Upper lobe of right lung (tissue), 1 donor: ENCODE measurements at regions not wholly inside any gene's neighbourhood (a gene's known extent, or its start where the extent isn't known, plus 50 kb on each side); places are given as distances from the start of the nearest gene placed in this dataset.

Source experiments
- ATAC-seq: fragments of 200-7000 bp; cut with Tn5 transposase; one replicate; pipeline ENCODE4 v1.9.1; 2020; ENCODE audit warnings: mild to moderate bottlenecking, moderate library complexity
- DNase-seq: peaks from one replicate; pipeline ENCODE4 v3.0.0-alpha.2; 2020
- H3K27ac ChIP-seq: fragments of 200-600 bp; one replicate; pipeline ENCODE4 v1.8.0; 2022
- H3K27me3 ChIP-seq: fragments of 200-600 bp; one replicate; pipeline ENCODE4 v1.8.0; 2022; ENCODE audit warnings: mild to moderate bottlenecking
- H3K36me3 ChIP-seq: fragments of 200-600 bp; one replicate; pipeline ENCODE4 v1.8.0; 2022
- H3K4me1 ChIP-seq: fragments of 200-600 bp; one replicate; pipeline ENCODE4 v1.8.0; 2022
- H3K4me3 ChIP-seq: fragments of 200-600 bp; one replicate; pipeline ENCODE4 v1.8.0; 2022; ENCODE audit warnings: mild to moderate bottlenecking
- H3K9me3 ChIP-seq: fragments of 200-600 bp; one replicate; pipeline ENCODE4 v1.8.0; 2022
- intact Hi-C: fragments of 100-400 bp; cut with DNase I; formaldehyde crosslinking; loops from one replicate; pipeline ENCODE4 v1.11.0; 2022
- TF ChIP-seq, protein P1 (sequence below): fragments of 200-600 bp; IDR thresholded peaks from one replicate; pipeline ENCODE4 v1.8.0; 2022; ENCODE audit warnings: antibody characterized with exemption
- donor health status: DM: no; HTN: yes; CAD: no; lungs with severe emphysema.

DNA sequence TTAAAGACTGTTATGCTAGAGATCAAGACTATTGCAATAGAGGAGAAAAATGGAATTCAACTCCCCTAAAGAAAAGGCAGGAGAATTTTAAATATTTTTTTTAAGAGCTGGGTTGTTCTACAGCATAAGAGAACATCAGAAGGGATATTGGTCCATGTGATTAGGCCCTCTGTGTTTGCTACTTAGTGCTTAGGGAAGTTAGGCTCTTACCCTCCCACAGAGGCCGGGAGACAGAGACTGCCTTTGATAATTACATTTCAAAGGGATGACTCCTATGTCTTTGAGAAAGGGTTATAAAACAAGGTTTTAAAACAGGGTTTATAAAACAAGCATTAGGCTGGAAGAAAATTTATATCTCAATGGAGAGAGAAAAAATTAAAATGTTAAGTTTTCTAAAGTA, 1248.1 kb upstream of the PCDH20 start:
- Histone ChIP-seq H3K4me1 (no peaks in the 10 kb centered on the region), H3K27ac (no peak overlapping the region), H3K4me3 (no peak overlapping the region), H3K9me3 (no peaks in the 10 kb centered on the region), H3K36me3 (no peaks in the 10 kb centered on the region), H3K27me3 (no peaks in the 10 kb centered on the region)
- intact Hi-C loops = no loop called here
- DNase-seq (no peak), ATAC-seq (no peak)
- TF ChIP-seq, protein P1, sequence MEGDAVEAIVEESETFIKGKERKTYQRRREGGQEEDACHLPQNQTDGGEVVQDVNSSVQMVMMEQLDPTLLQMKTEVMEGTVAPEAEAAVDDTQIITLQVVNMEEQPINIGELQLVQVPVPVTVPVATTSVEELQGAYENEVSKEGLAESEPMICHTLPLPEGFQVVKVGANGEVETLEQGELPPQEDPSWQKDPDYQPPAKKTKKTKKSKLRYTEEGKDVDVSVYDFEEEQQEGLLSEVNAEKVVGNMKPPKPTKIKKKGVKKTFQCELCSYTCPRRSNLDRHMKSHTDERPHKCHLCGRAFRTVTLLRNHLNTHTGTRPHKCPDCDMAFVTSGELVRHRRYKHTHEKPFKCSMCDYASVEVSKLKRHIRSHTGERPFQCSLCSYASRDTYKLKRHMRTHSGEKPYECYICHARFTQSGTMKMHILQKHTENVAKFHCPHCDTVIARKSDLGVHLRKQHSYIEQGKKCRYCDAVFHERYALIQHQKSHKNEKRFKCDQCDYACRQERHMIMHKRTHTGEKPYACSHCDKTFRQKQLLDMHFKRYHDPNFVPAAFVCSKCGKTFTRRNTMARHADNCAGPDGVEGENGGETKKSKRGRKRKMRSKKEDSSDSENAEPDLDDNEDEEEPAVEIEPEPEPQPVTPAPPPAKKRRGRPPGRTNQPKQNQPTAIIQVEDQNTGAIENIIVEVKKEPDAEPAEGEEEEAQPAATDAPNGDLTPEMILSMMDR = no peak

DNA sequence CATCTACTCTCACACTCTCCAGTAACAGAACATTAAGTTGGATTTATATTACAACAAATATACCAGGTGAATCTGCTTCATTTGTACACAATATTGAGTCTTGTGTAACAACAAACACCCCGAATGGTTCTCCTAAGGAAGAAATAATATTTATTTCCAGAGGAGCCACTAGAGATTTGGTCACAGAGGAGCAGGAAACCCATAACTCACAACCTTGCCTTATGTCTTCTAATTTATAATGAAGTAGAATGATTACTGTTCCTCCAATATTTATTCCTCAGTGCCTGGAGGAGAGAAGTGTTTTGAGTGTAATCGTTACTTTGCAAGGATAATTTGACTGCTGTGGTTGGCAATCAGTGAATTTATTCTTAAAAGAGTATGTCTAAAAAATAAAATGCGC, 1243.7 kb upstream of the PCDH20 start:
- H3K9me3 ChIP-seq = no peaks in the 10 kb centered on the region
- H3K4me1 ChIP-seq = no peaks in the 10 kb centered on the region
- DNase-seq (no peak), ATAC-seq (no peak)
- no peaks in the 10 kb centered on the region for H3K27me3 ChIP-seq
- TF ChIP-seq, protein P1 = no peak
- no peak overlapping the region for H3K4me3 ChIP-seq
- intact Hi-C loops = no loop called here
- no peaks in the 10 kb centered on the region for H3K36me3 ChIP-seq
- H3K27ac ChIP-seq = no peak overlapping the region

DNA sequence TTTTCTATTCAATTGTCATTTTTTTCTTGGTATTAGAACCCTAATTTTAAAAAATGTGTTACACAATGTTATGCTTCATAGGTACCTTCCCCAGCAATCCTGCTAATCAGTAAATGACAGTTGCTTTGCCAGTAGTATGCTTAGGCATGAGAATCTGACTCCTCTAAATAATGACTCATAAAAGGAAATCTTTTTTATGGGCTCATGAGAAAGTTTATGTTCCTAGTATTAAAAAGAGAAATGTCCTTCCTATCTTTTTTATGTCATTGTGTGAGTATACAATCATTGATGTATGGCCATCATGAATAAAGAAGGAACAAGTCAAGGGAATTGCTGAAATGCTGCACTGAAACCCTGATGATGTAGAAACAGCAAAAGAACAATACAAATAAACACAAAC, 1237.7 kb upstream of the PCDH20 start:
- no peaks in the 10 kb centered on the region for H3K27me3 ChIP-seq

DNA sequence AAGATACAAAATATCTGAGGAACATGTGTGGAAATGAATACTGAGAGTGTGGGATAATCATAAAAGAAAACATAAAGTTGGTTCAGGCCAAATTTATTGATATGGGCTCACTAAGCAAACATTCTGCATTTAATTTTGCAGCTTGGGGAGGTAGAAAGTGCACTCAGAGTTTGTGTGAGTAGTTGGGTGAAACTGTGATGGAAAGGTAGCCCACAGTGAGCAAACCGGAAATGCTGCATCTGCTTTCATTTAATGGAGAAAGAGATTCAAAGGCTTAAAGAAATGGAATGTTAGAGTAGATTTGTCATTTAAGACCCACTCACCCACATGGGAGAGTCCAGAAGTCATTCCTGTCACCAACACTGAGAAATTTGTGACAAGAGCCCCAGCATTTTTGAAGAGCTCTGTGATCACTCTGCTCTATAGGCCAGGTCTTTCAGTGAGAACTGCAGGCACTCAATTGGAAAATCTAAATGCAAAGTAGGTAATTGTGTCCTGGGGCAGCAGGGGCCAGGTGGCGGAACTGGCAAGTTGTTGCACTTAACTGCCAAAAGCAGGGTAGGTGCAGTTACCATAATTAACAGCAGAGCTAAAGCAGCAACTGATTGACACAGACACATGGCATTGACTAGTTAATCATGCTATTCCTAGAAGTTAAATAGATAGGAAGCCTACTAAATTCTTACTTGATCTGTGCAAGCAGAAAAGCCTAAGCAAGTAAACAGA, 1228.3 kb upstream of the PCDH20 start:
- DNase-seq (no peak), ATAC-seq (no peak)
- H3K36me3 ChIP-seq = no peaks in the 10 kb centered on the region
- intact Hi-C loops = no loop called here
- H3K4me3 ChIP-seq = no peak overlapping the region
- no peak overlapping the region for H3K27ac ChIP-seq
- TF ChIP-seq, protein P1 = no peak
- no peaks in the 10 kb centered on the region for H3K4me1 ChIP-seq
- no peaks in the 10 kb centered on the region for H3K27me3 ChIP-seq
- no peaks in the 10 kb centered on the region for H3K9me3 ChIP-seq

More for the DNA sequence above, 1237.7 kb upstream of the PCDH20 start:
- Histone ChIP-seq H3K36me3 (no peaks in the 10 kb centered on the region), H3K4me3 (no peak overlapping the region), H3K27ac (no peak overlapping the region), H3K9me3 (no peaks in the 10 kb centered on the region), H3K4me1 (no peaks in the 10 kb centered on the region)
- intact Hi-C loops = no loop called here
- ATAC-seq (no peak), DNase-seq (no peak)
- TF ChIP-seq, protein P1 = no peak

DNA sequence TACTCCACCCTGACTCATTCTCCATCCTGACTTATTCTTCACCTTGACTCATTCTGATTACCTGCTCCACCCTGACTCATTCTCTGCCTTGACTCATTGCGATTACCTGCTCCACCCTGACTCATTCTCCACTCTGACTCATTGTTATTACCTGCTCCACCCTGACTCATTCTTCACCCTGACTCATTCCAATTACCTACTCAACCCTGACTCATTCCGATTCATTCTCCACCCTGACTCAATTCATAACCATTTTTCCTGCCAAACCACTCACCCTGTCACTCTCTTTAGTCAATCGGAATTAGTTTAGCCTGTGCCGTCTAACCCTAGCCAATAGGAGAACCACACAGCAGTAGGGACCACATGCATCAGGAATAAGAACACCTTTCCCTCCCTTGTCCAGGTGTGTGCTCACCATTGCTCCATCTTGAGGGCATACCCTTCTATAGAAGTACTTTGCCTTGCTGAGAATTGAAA, 1227.4 kb upstream of the PCDH20 start:
- no peak for DNase-seq
- no peak overlapping the region for H3K27ac ChIP-seq
- ATAC-seq = no peak
- H3K4me1 ChIP-seq = no peaks in the 10 kb centered on the region
- H3K36me3 ChIP-seq = no peaks in the 10 kb centered on the region
- H3K4me3 ChIP-seq = no peak overlapping the region
- TF ChIP-seq, protein P1 = no peak
- intact Hi-C loops = no loop called here
- no peaks in the 10 kb centered on the region for H3K9me3 ChIP-seq
- H3K27me3 ChIP-seq = no peaks in the 10 kb centered on the region
